ENCODE measurements at regions not wholly inside any gene's neighbourhood (a gene's known extent, or its start where the extent isn't known, plus 50 kb on each side); places are given as distances from the start of the nearest gene placed in this dataset.

- TF ChIP-seq TARDBP (IDR thresholded peaks at IDR 0.05) (no peak), HDGF (IDR thresholded peaks at IDR 0.05; ENCODE audit: borderline replicate concordance) (no peak), PKNOX1 (IDR thresholded peaks at IDR 0.05) (no peak), ZNF384 (IDR thresholded peaks at IDR 0.05) (no peak), BHLHE40 (IDR thresholded peaks at IDR 0.05; ENCODE audit: borderline replicate concordance) (no peak), ELF4 (IDR thresholded peaks at IDR 0.05) (no peak), SP1 (IDR thresholded peaks at IDR 0.05) (no peak), ARNT (IDR thresholded peaks at IDR 0.05) (no peak), LEF1 (IDR thresholded peaks at IDR 0.05; ENCODE audit: borderline replicate concordance) (no peak)
Measured at GRCh38 chr3:18012436-18012835, 270.0 kb upstream of the TBC1D5 start.

Data from HEK293T (cell line).